SU-DHL-6 (cell line): ENCODE measurements at regions not wholly inside any gene's neighbourhood (a gene's known extent, or its start where the extent isn't known, plus 50 kb on each side); places are given as distances from the start of the nearest gene placed in this dataset.

Experiments used
- H2AFZ ChIP-seq: fragments of 200-600 bp; sonication (generic); 2 replicates; pipeline ENCODE4 v1.6.1; 2014; ENCODE audit warnings: low read depth, mild to moderate bottlenecking, moderate library complexity, mixed read lengths, antibody characterized with exemption, low read length; ENCODE audit not compliant: severe bottlenecking
- H3F3A ChIP-seq: fragments of 200-600 bp; shearing (Covaris generic); 2 replicates; pipeline ENCODE4 v1.6.0; 2016; ENCODE audit warnings: antibody characterized with exemption, mild to moderate bottlenecking; ENCODE audit not compliant: insufficient read depth
- H3K27ac ChIP-seq: fragments of 200-600 bp; sonication (generic); 2 replicates; pipeline ENCODE4 v1.5.1; 2016; ENCODE audit warnings: low read depth, mild to moderate bottlenecking, low read length, moderate library complexity, mixed read lengths
- H3K27me3 ChIP-seq: fragments of 200-600 bp; sonication (generic), shearing (Covaris generic); 2 replicates; pipeline ENCODE4 v1.6.0; 2014; ENCODE audit warnings: mild to moderate bottlenecking, low read length
- H3K36me3 ChIP-seq: fragments of 200-600 bp; sonication (generic); 2 replicates; pipeline ENCODE4 v1.6.1; 2014; ENCODE audit warnings: mild to moderate bottlenecking, low read length, mixed read lengths
- H3K4me2 ChIP-seq: fragments of 300-600, 200-600 bp; shearing (Covaris generic), sonication (generic); 2 replicates; pipeline ENCODE4 v1.6.0; 2014; ENCODE audit warnings: low read length, low read depth, mild to moderate bottlenecking; ENCODE audit not compliant: poor library complexity, severe bottlenecking
- H3K4me3 ChIP-seq: fragments of 200-600 bp; sonication (generic); 2 replicates; pipeline ENCODE4 v1.5.1; 2014; ENCODE audit warnings: antibody characterized with exemption, low read length, mild to moderate bottlenecking, mixed read lengths; ENCODE audit not compliant: insufficient read depth, poor library complexity, severe bottlenecking
- H3K79me2 ChIP-seq: fragments of 200-600 bp; sonication (generic); 2 replicates; pipeline ENCODE4 v1.6.1; 2014; ENCODE audit warnings: mild to moderate bottlenecking, low read length, moderate library complexity; ENCODE audit not compliant: insufficient read depth
- H3K9ac ChIP-seq: fragments of 200-600 bp; sonication (generic); 2 replicates; pipeline ENCODE4 v1.7.0; 2014; ENCODE audit warnings: mild to moderate bottlenecking, low read length
- H3K9me2 ChIP-seq: fragments of 200-600 bp; sonication (generic); replicated peaks from 2 replicates; pipeline ENCODE4 v1.6.1; 2014; ENCODE audit warnings: low read length; ENCODE audit not compliant: insufficient read depth
- H3K9me3 ChIP-seq: fragments of 200-600 bp; sonication (generic); 2 replicates; pipeline ENCODE4 v1.6.1; 2014; ENCODE audit warnings: low read length, mixed read lengths; ENCODE audit not compliant: insufficient read depth
- H4K20me1 ChIP-seq: fragments of 200-600 bp; sonication (generic); 2 replicates; pipeline ENCODE4 v1.6.1; 2014; ENCODE audit warnings: low read depth, mild to moderate bottlenecking, antibody characterized with exemption, low read length, moderate library complexity, mixed read lengths
- CTCF ChIP-seq: fragments of 200-600 bp; sonication (generic); IDR thresholded peaks from one replicate; pipeline ENCODE4 v1.5.1; 2017; ENCODE audit warnings: antibody characterized with exemption, mild to moderate bottlenecking, low read length, moderate library complexity; ENCODE audit not compliant: insufficient read depth, poor library complexity, severe bottlenecking
- EZH2phosphoT487 ChIP-seq: fragments of 200-600 bp; sonication (generic), shearing (Covaris generic); conservative IDR thresholded peaks from 2 replicates; pipeline ENCODE4 v1.6.1; 2018; ENCODE audit warnings: mild to moderate bottlenecking, antibody characterized with exemption, low read length, moderate library complexity, mixed read lengths

GRCh38 chr14:22390195-22390594, 198.8 kb downstream of the DAD1 start:
- no peak overlapping the region for H3K4me3 ChIP-seq
- no peak for TF ChIP-seq EZH2phosphoT487
- no peaks in the 10 kb centered on the region; the same call in 1 of the 2 replicates for H3K79me2 ChIP-seq
- H3K27me3 ChIP-seq: no peaks in the 10 kb centered on the region
- H3K9me3 ChIP-seq: no peaks in the 10 kb centered on the region
- no peak overlapping the region for H2AFZ ChIP-seq
- H3F3A ChIP-seq: peaks cover 13% of the 10 kb centered on the region
- H3K27ac ChIP-seq: peak overlapping the region; percentile 87
- no peaks in the 10 kb centered on the region for H3K36me3 ChIP-seq
- no peak overlapping the region for H3K4me2 ChIP-seq
- no peaks in the 10 kb centered on the region for H4K20me1 ChIP-seq
- H3K9ac ChIP-seq: peak overlapping the region; percentile 45; the same call in 1 of the 2 replicates
- no peaks in the 10 kb centered on the region for H3K9me2 ChIP-seq

- H3K27ac ChIP-seq: peak overlapping the region; percentile 87
- peak overlapping the region; percentile 81 for H3K4me2 ChIP-seq
- H3K36me3 ChIP-seq: no peaks in the 10 kb centered on the region
- H3K4me3 ChIP-seq: no peak overlapping the region
- H3K79me2 ChIP-seq: no peaks in the 10 kb centered on the region; the same call in 1 of the 2 replicates
- no peak for TF ChIP-seq CTCF
- no peak for TF ChIP-seq EZH2phosphoT487
- no peak overlapping the region for H2AFZ ChIP-seq
- H3K9me3 ChIP-seq: no peaks in the 10 kb centered on the region
- H4K20me1 ChIP-seq: no peaks in the 10 kb centered on the region
- H3F3A ChIP-seq: peaks cover 19% of the 10 kb centered on the region
- H3K9ac ChIP-seq: peak overlapping the region; percentile 72
- no peaks in the 10 kb centered on the region for H3K27me3 ChIP-seq
- no peaks in the 10 kb centered on the region for H3K9me2 ChIP-seq
Measured at GRCh38 chr14:22388669-22389595, 200.1 kb downstream of the DAD1 start.

- H3K27ac ChIP-seq: peak overlapping the region; percentile 87
- no peaks in the 10 kb centered on the region for H4K20me1 ChIP-seq
- TF ChIP-seq CTCF: no peak
- no peak for TF ChIP-seq EZH2phosphoT487
- peak overlapping the region; percentile 72 for H2AFZ ChIP-seq
- no peaks in the 10 kb centered on the region for H3K9me3 ChIP-seq
- peak overlapping the region; percentile 81 for H3K4me2 ChIP-seq
- H3K36me3 ChIP-seq: no peaks in the 10 kb centered on the region
- no peaks in the 10 kb centered on the region; the same call in 1 of the 2 replicates for H3K79me2 ChIP-seq
- H3K9ac ChIP-seq: peak overlapping the region; percentile 72
- H3F3A ChIP-seq: peaks cover 19% of the 10 kb centered on the region
- no peaks in the 10 kb centered on the region for H3K27me3 ChIP-seq
- no peaks in the 10 kb centered on the region for H3K9me2 ChIP-seq
- H3K4me3 ChIP-seq: peak overlapping the region; percentile 48
Measured at GRCh38 chr14:22387776-22388241, 201.2 kb downstream of the DAD1 start.
